ENCODE measurements at regions not wholly inside any gene's neighbourhood (a gene's known extent, or its start where the extent isn't known, plus 50 kb on each side); places are given as distances from the start of the nearest gene placed in this dataset.

- TF ChIP-seq ARID3B (CRISPR knock-in tag; IDR thresholded peaks at IDR 0.05; ENCODE audit: borderline replicate concordance) (no peak), TCF7L2 (IDR thresholded peaks at IDR 0.05; ENCODE audit: low read depth, low read length) (no peak), RAD21 (CRISPR knock-in tag; conservative IDR thresholded peaks at IDR 0.05 in 1 of 2, IDR thresholded peaks at IDR 0.05 in 1 of 2) (peak; percentile 67 to 87), ZNF76 (CRISPR knock-in tag; IDR thresholded peaks at IDR 0.05; ENCODE audit: borderline replicate concordance) (no peak), ZFP30 (CRISPR knock-in tag; IDR thresholded peaks at IDR 0.05; ENCODE audit: borderline replicate concordance) (no peak), FUS (optimal IDR thresholded peaks at IDR 0.05; ENCODE audit: low read depth, low read length) (no peak), MYC (IDR thresholded peaks at IDR 0.05; ENCODE audit: low read depth, low read length) (peak; percentile 20; the same call in 1 of the 2 replicates), MYC (CRISPR knock-in tag; IDR thresholded peaks at IDR 0.05; ENCODE audit: borderline replicate concordance, low read depth) (no peak), MAZ (CRISPR knock-in tag; conservative IDR thresholded peaks at IDR 0.05 in 1 of 2, IDR thresholded peaks at IDR 0.05 in 1 of 2) (peak; percentile 42 to 58; a peak in 1 of 4 replicates), PRDM10 (IDR thresholded peaks at IDR 0.05; ENCODE audit: partially characterized antibody) (no peak), HMGN3 (IDR thresholded peaks at IDR 0.05; ENCODE audit: borderline replicate concordance, extremely low read depth, insufficient read length, low read depth, low read length) (peak; percentile 39), EGR1 (conservative IDR thresholded peaks at IDR 0.05) (peak; percentile 35), SMC3 (conservative IDR thresholded peaks at IDR 0.05; ENCODE audit: insufficient read depth, low read depth, low read length) (peak; percentile 85), VEZF1 (CRISPR knock-in tag; IDR thresholded peaks at IDR 0.05) (peak; percentile 63), ZNF740 (CRISPR knock-in tag; IDR thresholded peaks at IDR 0.05) (peak; percentile 98), ZNF740 (tag; IDR thresholded peaks at IDR 0.05) (peak in 1 of 2 experiments; percentile 91; a peak in 2 of 4 replicates), CBFA2T3 (IDR thresholded peaks at IDR 0.05) (no peak), RCOR1 (IDR thresholded peaks at IDR 0.05; ENCODE audit: borderline replicate concordance in 1 of 2, low read depth in 2 of 2, low read length in 2 of 2) (0 out of 4 replicates have a peak, but pooled peaks of 1 of the 2 experiments have one; percentile 25)
These were observed 103.0 kb downstream of the EDN3 start (continued) for GRCh38 chr20:59403261-59403961.

All from K562 (cell line).